Hematopoietic multipotent progenitor cell treated with erythropoietin and hydrocortisone succinate and interleukin-3 and kit ligand, for 15 days (in vitro differentiated cells): ENCODE measurements at regions not wholly inside any gene's neighbourhood (a gene's known extent, or its start where the extent isn't known, plus 50 kb on each side); places are given as distances from the start of the nearest gene placed in this dataset.

Source experiments
- DNase-seq: peaks from one replicate; pipeline ENCODE4 v3.0.0-alpha.2; 2015; ENCODE audit warnings: low spot score

DNA sequence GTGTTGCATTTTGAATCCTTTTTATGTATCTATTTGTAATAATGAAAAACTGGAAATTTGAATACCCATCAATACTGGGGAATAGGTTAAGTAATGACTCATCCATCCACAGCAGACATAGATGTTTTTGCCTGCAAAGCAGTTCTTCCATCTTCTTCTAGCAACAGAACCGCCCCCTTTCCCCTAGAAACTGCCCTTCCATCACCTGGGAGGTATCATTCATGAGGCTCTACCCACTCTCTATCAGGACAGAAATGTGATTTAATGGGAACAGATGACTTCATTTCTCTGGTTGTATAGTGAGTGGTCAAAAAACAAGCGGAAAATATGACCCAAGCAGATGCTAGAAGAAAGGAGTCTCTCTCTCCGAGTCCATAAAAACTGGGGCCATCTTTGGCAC is 532.8 kb downstream of the UQCRFS1 start:
- DNase-seq = no peak

- DNase-seq = no peak
These were observed 542.1 kb downstream of the UQCRFS1 start for GRCh38 chr19:28670836-28671235.

DNA sequence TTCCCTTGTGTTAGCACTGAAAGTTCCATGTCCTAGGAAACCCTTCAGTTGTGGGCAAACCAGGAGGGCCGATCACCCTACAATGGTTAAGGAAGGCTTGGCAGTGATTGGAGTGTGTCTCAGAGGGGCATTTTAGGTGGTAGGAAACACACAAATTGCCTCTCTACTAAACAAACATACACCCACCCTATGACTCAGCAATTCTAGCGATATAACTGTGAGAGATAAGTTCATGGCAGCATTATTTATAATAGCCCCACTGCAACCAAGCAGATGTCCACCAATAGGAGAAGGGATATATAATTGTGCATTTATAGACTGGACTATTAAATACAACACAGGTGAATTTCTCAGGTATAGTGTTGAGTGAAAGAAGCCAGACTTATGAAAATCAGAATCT is 543.1 kb downstream of the UQCRFS1 start:
- DNase-seq = no peak

GRCh38 chr19:28667348-28667977 is 545.5 kb downstream of the UQCRFS1 start:
- DNase-seq = no peak

DNA sequence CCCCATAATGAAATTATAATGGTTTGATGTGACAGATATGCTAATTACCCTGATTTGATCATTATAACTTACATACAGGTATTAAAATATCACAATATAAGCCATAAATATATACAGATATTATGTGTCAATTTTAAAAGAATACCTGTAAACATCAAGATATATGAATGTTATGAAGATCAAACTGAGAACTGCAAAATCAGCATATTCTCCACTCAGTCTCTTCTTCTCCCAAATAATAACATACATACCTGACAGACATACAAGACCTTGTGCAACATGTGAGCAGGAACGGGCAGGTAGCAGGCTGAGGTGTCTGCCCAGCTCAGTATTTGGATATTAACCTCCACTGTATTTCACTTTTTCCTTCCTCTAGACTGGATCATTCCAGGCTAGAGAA is 547.2 kb downstream of the UQCRFS1 start:
- no peak for DNase-seq

GRCh38 chr19:28656644-28657043 is 556.3 kb downstream of the UQCRFS1 start:
- DNase-seq = no peak

GRCh38 chr19:28655054-28655453 is 557.9 kb downstream of the UQCRFS1 start:
- no peak for DNase-seq

GRCh38 chr19:28652765-28653164 is 560.2 kb downstream of the UQCRFS1 start:
- DNase-seq = no peak

- DNase-seq = no peak
These were observed 566.3 kb downstream of the UQCRFS1 start for GRCh38 chr19:28646629-28647028.

DNA sequence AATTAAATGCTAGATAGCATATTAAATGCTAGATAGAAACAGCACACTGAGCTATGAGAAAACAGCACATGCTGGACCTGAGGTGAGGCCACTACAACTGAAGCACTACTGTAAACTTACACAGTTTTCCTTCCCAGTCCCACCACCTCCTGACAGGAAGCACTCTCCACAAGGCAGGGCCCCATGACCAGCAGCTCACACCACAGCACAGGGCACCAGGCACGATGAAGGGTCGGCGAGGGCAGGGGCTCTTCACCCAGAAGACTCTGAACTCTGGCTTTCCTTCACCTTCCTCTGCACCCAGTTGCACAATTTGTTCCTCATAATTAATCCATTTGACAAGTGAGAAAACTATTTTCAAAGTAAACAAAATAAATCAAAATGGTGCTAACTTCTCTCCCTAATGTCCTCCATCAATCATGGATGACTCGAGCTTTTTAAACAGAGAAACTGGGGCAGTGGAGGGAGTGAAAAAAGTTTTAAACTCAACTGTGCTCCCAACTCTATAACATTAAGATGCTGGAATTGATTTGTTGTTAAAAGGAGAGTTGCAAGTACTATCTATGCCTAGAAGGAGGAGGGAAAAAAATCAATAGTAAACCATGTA is 568.7 kb downstream of the UQCRFS1 start:
- DNase-seq = no peak

DNA sequence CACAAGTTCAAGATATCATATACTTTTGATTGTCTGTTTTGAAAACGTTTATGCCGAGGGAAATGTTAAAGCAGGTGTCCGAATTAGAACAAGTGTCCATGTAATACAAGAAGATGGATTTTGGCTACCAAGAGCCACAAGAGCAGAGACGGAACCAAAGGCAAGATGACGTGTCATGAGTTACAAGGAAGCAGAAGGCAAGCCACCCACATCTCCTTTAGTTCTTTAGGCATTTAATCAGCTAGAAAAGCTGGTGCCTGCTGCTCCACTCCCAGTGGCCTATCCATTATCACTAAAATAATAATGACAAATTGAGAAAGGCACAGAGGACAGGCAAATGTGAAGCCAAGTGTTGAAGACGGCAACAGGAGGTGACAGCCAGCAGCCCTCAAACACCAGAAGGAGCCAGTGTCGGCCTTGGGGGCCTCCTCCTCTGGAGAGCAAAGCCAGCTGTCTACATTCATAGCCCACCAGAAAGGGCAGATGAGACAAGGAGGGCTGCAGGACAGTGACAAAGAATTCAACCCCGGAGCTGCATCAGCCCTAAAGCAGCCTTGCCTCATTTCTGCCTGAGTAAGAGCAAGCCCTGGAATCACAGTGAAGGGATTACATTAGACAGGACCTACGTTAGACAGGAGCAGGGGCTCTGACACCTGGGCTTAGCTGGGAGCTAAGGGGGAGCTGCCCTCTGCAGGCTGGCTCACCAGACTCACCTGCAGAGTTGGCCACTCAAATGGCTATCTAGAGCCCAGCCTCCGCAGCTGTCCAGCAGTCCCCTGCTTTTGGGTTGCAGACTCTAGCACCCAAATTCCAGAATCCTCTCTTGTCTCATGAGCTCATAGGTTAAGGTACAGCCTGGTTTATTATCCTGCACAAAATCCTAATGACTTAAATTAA is 569.9 kb downstream of the UQCRFS1 start:
- DNase-seq = no peak

DNA sequence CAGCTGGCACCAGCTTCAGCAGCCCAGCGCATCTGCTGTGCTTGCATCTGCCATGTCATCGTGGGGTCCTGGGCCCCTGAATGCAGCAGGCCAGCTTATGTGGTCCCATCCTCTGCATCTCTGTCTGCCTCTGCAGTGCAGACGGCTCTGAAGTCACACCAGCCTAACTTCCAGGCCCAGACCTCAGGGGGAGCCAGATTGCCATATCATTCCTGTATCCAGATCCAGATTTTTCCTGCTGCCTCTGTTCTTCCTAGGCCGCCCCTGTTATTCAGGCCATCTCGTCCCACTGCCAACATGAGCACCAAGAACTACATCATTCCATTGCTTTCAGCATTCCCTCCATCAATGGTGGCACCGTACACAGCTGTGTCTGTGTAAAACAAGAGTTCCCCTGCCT is 571.6 kb downstream of the UQCRFS1 start:
- DNase-seq = no peak

- no peak for DNase-seq
These were observed 572.4 kb downstream of the UQCRFS1 start for GRCh38 chr19:28640506-28640905.

DNA sequence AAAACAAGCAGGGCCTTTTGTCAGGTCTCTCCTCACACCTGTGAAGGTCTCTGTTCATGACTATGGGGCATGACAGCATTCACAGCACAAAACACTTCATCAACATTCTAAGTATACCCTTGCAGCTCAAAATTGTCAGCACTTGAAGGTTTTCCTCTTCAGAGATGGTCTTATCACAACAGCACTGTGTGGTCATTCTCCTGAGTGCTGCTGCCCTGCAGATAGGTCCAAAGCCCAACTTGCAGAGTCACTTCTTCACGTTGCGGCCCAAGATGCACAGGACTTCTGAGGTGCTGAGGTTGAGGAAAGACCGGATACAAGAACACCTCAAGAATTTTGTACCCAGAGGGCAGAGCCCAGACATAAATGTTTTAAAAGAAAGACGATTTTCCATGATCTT is 574.5 kb downstream of the UQCRFS1 start:
- DNase-seq = no peak

- DNase-seq = no peak
These were observed 576.2 kb downstream of the UQCRFS1 start for GRCh38 chr19:28636706-28637105.

DNA sequence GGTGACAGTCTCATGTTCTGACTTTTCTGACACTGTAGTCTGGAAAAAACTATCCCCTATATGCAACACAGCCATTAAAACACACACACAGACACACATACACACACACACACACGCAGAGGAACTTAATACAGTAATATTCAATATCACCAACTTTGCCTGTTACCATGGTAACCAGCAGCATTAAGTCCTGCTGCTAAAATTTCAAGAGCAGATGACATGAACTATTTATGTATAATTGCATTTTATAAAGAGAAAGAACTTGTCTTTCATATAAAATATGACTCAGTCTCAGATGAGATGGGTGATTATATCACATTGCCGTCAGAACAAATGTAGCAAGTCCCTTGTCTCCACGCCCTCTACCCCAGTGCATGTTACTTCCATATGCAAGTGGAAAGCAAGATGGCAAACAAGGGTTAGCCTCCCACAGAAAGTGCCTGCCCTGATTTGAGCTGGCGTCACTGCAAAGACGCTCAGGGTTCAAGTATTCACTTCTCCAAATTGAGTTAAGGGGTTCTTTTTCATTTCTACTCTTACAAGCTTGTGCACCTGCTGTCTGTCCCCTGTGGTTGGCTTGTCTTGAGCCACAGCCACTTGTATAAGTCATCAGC is 576.8 kb downstream of the UQCRFS1 start:
- no peak for DNase-seq

GRCh38 chr19:28634837-28635236 is 578.1 kb downstream of the UQCRFS1 start:
- DNase-seq = no peak

DNA sequence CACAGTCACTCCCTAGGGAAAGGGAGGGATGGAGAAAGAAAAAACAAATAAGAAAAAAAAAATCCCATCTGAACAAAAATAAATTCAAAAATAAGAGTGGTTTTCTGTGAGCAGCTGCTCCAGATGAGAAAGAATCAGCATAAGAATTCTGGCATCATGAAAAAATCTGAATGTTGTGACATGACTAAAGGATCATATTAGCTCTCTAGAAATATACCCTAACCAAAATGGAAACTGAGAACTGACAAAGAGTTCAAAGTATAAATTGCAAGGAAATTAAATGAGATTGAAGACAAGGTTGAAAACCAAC is 579.0 kb downstream of the UQCRFS1 start:
- no peak for DNase-seq

DNA sequence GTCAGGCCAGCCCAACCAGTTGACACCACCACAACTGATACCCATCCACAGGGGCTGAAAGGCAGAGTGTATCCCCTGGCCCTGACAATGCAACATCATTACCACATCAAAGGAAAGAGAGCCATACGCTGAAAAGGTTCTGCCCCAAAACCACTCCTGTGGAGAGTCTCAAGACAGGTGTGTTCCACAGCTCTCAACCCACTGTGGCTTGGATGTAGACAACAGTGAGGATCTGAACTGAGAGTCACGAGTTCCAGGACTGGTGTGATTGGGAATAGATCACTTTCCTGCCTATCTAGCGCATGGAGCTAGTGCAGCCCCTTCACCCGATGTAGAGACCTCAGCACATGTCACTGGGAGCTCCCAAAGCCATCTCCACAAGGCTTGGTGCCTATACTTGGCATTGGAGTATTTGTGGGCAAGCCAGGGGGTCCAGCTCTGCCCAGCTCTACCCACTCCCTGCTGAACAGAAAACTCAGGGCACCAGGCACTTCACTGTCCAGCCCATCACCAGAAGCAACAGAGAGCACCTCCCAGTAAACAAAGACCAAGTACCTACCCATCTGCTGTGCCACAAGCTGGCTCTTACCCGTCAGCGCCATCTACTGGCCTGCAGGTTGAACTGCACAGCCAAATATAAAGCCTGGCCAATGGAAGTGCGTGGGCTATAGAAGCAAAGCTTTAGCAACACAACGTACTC is 579.5 kb downstream of the UQCRFS1 start:
- DNase-seq = peak; percentile 26

- no peak for DNase-seq
These were observed 580.4 kb downstream of the UQCRFS1 start for GRCh38 chr19:28632371-28633080.

DNA sequence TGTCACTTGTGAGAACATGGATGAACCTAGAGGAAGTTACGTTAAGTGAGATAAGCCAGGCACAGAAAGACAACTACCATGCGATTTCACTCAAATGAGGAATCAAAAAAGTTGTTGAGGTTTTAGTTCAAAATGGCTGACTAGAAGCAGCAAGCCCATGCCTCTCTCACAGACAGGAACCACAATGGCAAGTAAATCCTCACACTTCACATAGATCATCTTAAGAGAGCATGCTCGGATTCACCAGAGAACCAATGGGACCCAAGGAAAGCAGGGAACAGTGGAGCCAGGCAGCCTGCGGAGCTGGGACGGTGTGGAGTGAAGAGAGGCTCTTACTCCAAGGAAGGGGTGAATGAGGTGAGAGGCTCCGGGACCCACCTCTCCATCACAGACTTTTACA is 581.0 kb downstream of the UQCRFS1 start:
- no peak for DNase-seq

GRCh38 chr19:28627669-28628068 is 585.3 kb downstream of the UQCRFS1 start:
- DNase-seq = no peak
